Panc1 (cell line): ENCODE measurements at regions not wholly inside any gene's neighbourhood (a gene's known extent, or its start where the extent isn't known, plus 50 kb on each side); places are given as distances from the start of the nearest gene placed in this dataset.
"Not testable (repeated sequence)": the region's sequence is repeated elsewhere in the genome, so short reads cannot be mapped to it uniquely, and the experiment has no call there.

ENCODE experiments used
- POLR2AphosphoS5 ChIP-seq: IDR thresholded peaks from 2 replicates; pipeline ENCODE4 v1.6.1; 2012; ENCODE audit warnings: mild to moderate bottlenecking, low read depth, low read length, moderate library complexity
- SIN3A ChIP-seq: IDR thresholded peaks from 2 replicates; pipeline ENCODE4 v1.6.1; 2012; ENCODE audit warnings: low read depth, mild to moderate bottlenecking, low read length, moderate library complexity, borderline replicate concordance; ENCODE audit not compliant: insufficient read depth
- TF ChIP-seq, protein P1 (sequence below): fragments of 450-650 bp; IDR thresholded peaks from 2 replicates; pipeline ENCODE4 v1.5.1; 2017; ENCODE audit warnings: mild to moderate bottlenecking
- TF ChIP-seq, protein P2 (sequence below), 2 experiments: IDR thresholded peaks; 2 replicates each; pipeline ENCODE4 v1.6.1; 2011 to 2012; ENCODE audit warnings: low read depth in 2 of 2, control low read depth in 1 of 2, low read length in 1 of 2, mild to moderate bottlenecking in 1 of 2, moderate library complexity in 1 of 2; ENCODE audit not compliant: insufficient read depth in 1 of 2

DNA sequence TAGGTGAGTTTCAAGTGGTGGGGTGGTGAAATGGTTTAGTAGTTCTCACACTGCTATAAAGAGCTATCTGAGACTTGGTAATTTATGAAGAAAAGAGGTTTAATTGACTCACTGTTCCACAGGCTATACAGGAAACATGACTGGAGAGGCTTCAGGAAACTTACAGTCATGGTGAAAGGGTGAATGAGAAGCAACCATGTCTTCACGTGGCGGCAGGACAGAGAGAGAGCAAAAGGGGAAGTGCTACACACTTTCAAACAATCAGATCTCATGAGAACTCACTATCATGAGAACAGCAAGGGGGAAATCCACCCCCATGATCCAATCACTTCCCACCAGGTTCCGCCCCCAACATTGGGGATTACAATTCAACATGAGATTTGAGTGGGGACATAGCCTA lies 67.3 kb upstream of the KCNA1 start:
- TF ChIP-seq, protein P1, sequence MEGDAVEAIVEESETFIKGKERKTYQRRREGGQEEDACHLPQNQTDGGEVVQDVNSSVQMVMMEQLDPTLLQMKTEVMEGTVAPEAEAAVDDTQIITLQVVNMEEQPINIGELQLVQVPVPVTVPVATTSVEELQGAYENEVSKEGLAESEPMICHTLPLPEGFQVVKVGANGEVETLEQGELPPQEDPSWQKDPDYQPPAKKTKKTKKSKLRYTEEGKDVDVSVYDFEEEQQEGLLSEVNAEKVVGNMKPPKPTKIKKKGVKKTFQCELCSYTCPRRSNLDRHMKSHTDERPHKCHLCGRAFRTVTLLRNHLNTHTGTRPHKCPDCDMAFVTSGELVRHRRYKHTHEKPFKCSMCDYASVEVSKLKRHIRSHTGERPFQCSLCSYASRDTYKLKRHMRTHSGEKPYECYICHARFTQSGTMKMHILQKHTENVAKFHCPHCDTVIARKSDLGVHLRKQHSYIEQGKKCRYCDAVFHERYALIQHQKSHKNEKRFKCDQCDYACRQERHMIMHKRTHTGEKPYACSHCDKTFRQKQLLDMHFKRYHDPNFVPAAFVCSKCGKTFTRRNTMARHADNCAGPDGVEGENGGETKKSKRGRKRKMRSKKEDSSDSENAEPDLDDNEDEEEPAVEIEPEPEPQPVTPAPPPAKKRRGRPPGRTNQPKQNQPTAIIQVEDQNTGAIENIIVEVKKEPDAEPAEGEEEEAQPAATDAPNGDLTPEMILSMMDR: not testable (repeated sequence)
- TF ChIP-seq, protein P2, sequence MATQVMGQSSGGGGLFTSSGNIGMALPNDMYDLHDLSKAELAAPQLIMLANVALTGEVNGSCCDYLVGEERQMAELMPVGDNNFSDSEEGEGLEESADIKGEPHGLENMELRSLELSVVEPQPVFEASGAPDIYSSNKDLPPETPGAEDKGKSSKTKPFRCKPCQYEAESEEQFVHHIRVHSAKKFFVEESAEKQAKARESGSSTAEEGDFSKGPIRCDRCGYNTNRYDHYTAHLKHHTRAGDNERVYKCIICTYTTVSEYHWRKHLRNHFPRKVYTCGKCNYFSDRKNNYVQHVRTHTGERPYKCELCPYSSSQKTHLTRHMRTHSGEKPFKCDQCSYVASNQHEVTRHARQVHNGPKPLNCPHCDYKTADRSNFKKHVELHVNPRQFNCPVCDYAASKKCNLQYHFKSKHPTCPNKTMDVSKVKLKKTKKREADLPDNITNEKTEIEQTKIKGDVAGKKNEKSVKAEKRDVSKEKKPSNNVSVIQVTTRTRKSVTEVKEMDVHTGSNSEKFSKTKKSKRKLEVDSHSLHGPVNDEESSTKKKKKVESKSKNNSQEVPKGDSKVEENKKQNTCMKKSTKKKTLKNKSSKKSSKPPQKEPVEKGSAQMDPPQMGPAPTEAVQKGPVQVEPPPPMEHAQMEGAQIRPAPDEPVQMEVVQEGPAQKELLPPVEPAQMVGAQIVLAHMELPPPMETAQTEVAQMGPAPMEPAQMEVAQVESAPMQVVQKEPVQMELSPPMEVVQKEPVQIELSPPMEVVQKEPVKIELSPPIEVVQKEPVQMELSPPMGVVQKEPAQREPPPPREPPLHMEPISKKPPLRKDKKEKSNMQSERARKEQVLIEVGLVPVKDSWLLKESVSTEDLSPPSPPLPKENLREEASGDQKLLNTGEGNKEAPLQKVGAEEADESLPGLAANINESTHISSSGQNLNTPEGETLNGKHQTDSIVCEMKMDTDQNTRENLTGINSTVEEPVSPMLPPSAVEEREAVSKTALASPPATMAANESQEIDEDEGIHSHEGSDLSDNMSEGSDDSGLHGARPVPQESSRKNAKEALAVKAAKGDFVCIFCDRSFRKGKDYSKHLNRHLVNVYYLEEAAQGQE (IDR thresholded peaks at IDR 0.05; ENCODE audit: insufficient read depth in 1 of 2, low read depth in 2 of 2, low read length in 1 of 2): not testable (repeated sequence)
- TF ChIP-seq SIN3A, POLR2AphosphoS5: not testable (repeated sequence)
